GM21360 (cell line): ENCODE measurements at regions not wholly inside any gene's neighbourhood (a gene's known extent, or its start where the extent isn't known, plus 50 kb on each side); places are given as distances from the start of the nearest gene placed in this dataset.

Experiments
- ATAC-seq: cut with Tn5 transposase; IDR thresholded peaks from one replicate; pipeline ENCODE4 v1.9.1; 2021; ENCODE audit warnings: mild to moderate bottlenecking, moderate library complexity; ENCODE audit not compliant: unreplicated experiment

GRCh38 chr12:22740656-22741355 lies 115.8 kb downstream of the ETNK1 start:
- ATAC-seq: no peak

- no peak for ATAC-seq
Measured at GRCh38 chr12:22743700-22744099, 118.7 kb downstream of the ETNK1 start.

GRCh38 chr12:22744197-22744596 lies 119.2 kb downstream of the ETNK1 start:
- no peak for ATAC-seq

- ATAC-seq: no peak
Measured at GRCh38 chr12:22746720-22747119, 121.7 kb downstream of the ETNK1 start.

GRCh38 chr12:22755629-22756028 lies 130.7 kb downstream of the ETNK1 start:
- ATAC-seq: no peak

GRCh38 chr12:22759769-22760674 lies 135.1 kb downstream of the ETNK1 start:
- no peak for ATAC-seq

GRCh38 chr12:22765421-22766130 lies 140.6 kb downstream of the ETNK1 start:
- ATAC-seq: no peak

GRCh38 chr12:22766911-22767420 lies 142.0 kb downstream of the ETNK1 start:
- no peak for ATAC-seq

GRCh38 chr12:22781339-22781738 lies 156.4 kb downstream of the ETNK1 start:
- ATAC-seq: no peak

GRCh38 chr12:22787557-22787956 lies 162.6 kb downstream of the ETNK1 start:
- no peak for ATAC-seq

- no peak for ATAC-seq
Measured at GRCh38 chr12:22788913-22789312, 163.9 kb downstream of the ETNK1 start.

GRCh38 chr12:22792138-22792537 lies 167.2 kb downstream of the ETNK1 start:
- ATAC-seq: no peak

GRCh38 chr12:22794017-22794416 lies 169.0 kb downstream of the ETNK1 start:
- ATAC-seq: no peak

GRCh38 chr12:22796941-22797630 lies 172.1 kb downstream of the ETNK1 start:
- ATAC-seq: no peak

- no peak for ATAC-seq
Measured at GRCh38 chr12:22797701-22798100, 172.7 kb downstream of the ETNK1 start.

- no peak for ATAC-seq
Measured at GRCh38 chr12:22798116-22798515, 173.1 kb downstream of the ETNK1 start.

GRCh38 chr12:22799503-22799902 lies 174.5 kb downstream of the ETNK1 start:
- no peak for ATAC-seq

- ATAC-seq: no peak
Measured at GRCh38 chr12:22800332-22800731, 175.4 kb downstream of the ETNK1 start.

- ATAC-seq: no peak
Measured at GRCh38 chr12:22802883-22803630, 178.1 kb downstream of the ETNK1 start.

GRCh38 chr12:22803725-22804124 lies 178.8 kb downstream of the ETNK1 start:
- no peak for ATAC-seq
